GM19397 (cell line): ENCODE measurements at regions not wholly inside any gene's neighbourhood (a gene's known extent, or its start where the extent isn't known, plus 50 kb on each side); places are given as distances from the start of the nearest gene placed in this dataset.
"Not testable (repeated sequence)": the region's sequence is repeated elsewhere in the genome, so short reads cannot be mapped to it uniquely, and the experiment has no call there.

Source experiments
- ATAC-seq: cut with Tn5 transposase; IDR thresholded peaks from one replicate; pipeline ENCODE4 v1.9.1; 2021; ENCODE audit warnings: mild to moderate bottlenecking, moderate library complexity; ENCODE audit not compliant: unreplicated experiment

GRCh38 chr5:167063788-167064187 lies 1227.7 kb upstream of the WWC1 start:
- no peak for ATAC-seq

- ATAC-seq, result no peak
Observed at GRCh38 chr5:167064198-167064776, 1227.2 kb upstream of the WWC1 start.

GRCh38 chr5:167065794-167066193 lies 1225.7 kb upstream of the WWC1 start:
- no peak for ATAC-seq

GRCh38 chr5:167071981-167072610 lies 1219.3 kb upstream of the WWC1 start:
- no peak for ATAC-seq

GRCh38 chr5:167081561-167081960 lies 1209.9 kb upstream of the WWC1 start:
- ATAC-seq, result no peak

- ATAC-seq, result no peak
Observed at GRCh38 chr5:167096816-167097215, 1194.6 kb upstream of the WWC1 start.

- no peak for ATAC-seq
Observed at GRCh38 chr5:167104351-167104750, 1187.1 kb upstream of the WWC1 start.

GRCh38 chr5:167105941-167106340 lies 1185.5 kb upstream of the WWC1 start:
- ATAC-seq, result no peak

GRCh38 chr5:167107684-167108083 lies 1183.8 kb upstream of the WWC1 start:
- ATAC-seq, result no peak

- not testable (repeated sequence) for ATAC-seq
Observed at GRCh38 chr5:167108266-167108665, 1183.2 kb upstream of the WWC1 start.

- no peak for ATAC-seq
Observed at GRCh38 chr5:167112556-167112955, 1178.9 kb upstream of the WWC1 start.

- no peak for ATAC-seq
Observed at GRCh38 chr5:167122267-167122666, 1169.2 kb upstream of the WWC1 start.

GRCh38 chr5:167123126-167123525 lies 1168.3 kb upstream of the WWC1 start:
- ATAC-seq, result no peak

- no peak for ATAC-seq
Observed at GRCh38 chr5:167128581-167128980, 1162.9 kb upstream of the WWC1 start.

GRCh38 chr5:167140548-167141291 lies 1150.7 kb upstream of the WWC1 start:
- ATAC-seq, result no peak

GRCh38 chr5:167143716-167144115 lies 1147.7 kb upstream of the WWC1 start:
- ATAC-seq, result no peak

- ATAC-seq, result no peak
Observed at GRCh38 chr5:167145841-167146240, 1145.6 kb upstream of the WWC1 start.

GRCh38 chr5:167147879-167148278 lies 1143.6 kb upstream of the WWC1 start:
- no peak for ATAC-seq

GRCh38 chr5:167150661-167151060 lies 1140.8 kb upstream of the WWC1 start:
- no peak for ATAC-seq

- ATAC-seq, result no peak
Observed at GRCh38 chr5:167152561-167152960, 1138.9 kb upstream of the WWC1 start.

- no peak for ATAC-seq
Observed at GRCh38 chr5:167155387-167156005, 1135.9 kb upstream of the WWC1 start.

- no peak for ATAC-seq
Observed at GRCh38 chr5:167156446-167156845, 1135.0 kb upstream of the WWC1 start.
